ENCODE measurements at regions not wholly inside any gene's neighbourhood (a gene's known extent, or its start where the extent isn't known, plus 50 kb on each side); places are given as distances from the start of the nearest gene placed in this dataset.
A peak's percentile ranks its signal among the peaks of the same experiment; 100 is the strongest.

GRCh38 chr10:43822631-43823580 is 174.2 kb upstream of the ZNF32 start:
- peaks cover 0 to under 1% (median 0%) of the 10 kb centered on the region in 4 donors for H3K9me3 ChIP-seq
- no peaks in the 10 kb centered on the region for H3K27me3 ChIP-seq
- no peak for DNase-seq (ENCODE audit: low spot score in 2 of 2)
- TF ChIP-seq EP300 (IDR thresholded peaks at IDR 0.05): no peak
- TF ChIP-seq, protein P1, sequence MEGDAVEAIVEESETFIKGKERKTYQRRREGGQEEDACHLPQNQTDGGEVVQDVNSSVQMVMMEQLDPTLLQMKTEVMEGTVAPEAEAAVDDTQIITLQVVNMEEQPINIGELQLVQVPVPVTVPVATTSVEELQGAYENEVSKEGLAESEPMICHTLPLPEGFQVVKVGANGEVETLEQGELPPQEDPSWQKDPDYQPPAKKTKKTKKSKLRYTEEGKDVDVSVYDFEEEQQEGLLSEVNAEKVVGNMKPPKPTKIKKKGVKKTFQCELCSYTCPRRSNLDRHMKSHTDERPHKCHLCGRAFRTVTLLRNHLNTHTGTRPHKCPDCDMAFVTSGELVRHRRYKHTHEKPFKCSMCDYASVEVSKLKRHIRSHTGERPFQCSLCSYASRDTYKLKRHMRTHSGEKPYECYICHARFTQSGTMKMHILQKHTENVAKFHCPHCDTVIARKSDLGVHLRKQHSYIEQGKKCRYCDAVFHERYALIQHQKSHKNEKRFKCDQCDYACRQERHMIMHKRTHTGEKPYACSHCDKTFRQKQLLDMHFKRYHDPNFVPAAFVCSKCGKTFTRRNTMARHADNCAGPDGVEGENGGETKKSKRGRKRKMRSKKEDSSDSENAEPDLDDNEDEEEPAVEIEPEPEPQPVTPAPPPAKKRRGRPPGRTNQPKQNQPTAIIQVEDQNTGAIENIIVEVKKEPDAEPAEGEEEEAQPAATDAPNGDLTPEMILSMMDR (IDR thresholded peaks at IDR 0.05): no peak
- TF ChIP-seq POLR2A (IDR thresholded peaks at IDR 0.05): no peak
- WGBS, 2 donors: 26 to 36% methylated on average over 4 of the region's 4 CpGs
- H3K27ac ChIP-seq: peak overlapping the region in 3 of 4 donors; percentile 6 to 91 (median 89)
- peaks cover 0 to 47% (median 14%) of the 10 kb centered on the region in 4 donors for H3K4me1 ChIP-seq
- H3K4me3 ChIP-seq: no peak overlapping the region
- H3K36me3 ChIP-seq: no peaks in the 10 kb centered on the region

GRCh38 chr10:43821103-43821502 is 172.4 kb upstream of the ZNF32 start:
- Histone ChIP-seq H3K27ac (no peak overlapping the region), H3K4me3 (no peak overlapping the region), H3K36me3 (no peaks in the 10 kb centered on the region), H3K9me3 (no peaks in the 10 kb centered on the region), H3K27me3 (no peaks in the 10 kb centered on the region), H3K4me1 (peaks cover 0 to 58% (median 14%) of the 10 kb centered on the region in 4 donors)
- WGBS, 2 donors: 69 to 74% methylated on average over 2 of the region's 2 CpGs
- TF ChIP-seq, protein P1 (IDR thresholded peaks at IDR 0.05): no peak
- TF ChIP-seq POLR2A (IDR thresholded peaks at IDR 0.05): no peak
- TF ChIP-seq EP300 (IDR thresholded peaks at IDR 0.05): no peak
- no peak for DNase-seq (ENCODE audit: low spot score in 2 of 2)

DNA sequence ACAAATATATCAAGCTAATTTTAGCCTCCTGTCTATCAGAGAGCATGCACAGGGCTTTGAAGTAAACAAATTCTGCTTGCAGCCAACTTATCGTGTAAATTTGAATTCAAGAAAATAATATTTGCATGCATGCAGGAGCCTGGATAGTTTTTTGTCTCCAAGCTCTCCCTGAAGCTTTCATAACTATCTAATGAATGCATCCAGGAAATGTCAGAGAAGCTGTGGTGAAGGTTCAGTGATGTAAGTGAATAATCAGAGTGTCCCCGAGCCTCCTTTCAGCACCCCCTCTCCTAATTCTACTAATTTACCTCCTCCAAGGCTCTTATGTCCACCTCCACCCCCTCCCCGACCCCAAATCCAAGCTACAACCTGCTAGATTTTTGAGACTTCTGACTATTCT is 172.0 kb upstream of the ZNF32 start:
- TF ChIP-seq, protein P1 (IDR thresholded peaks at IDR 0.05): no peak
- DNase-seq (ENCODE audit: low spot score in 2 of 2): no peak
- H3K27ac ChIP-seq: no peak overlapping the region
- H3K4me1 ChIP-seq: peaks cover 0 to 59% (median 14%) of the 10 kb centered on the region in 4 donors
- H3K4me3 ChIP-seq: no peak overlapping the region
- no peaks in the 10 kb centered on the region for H3K36me3 ChIP-seq
- H3K9me3 ChIP-seq: no peaks in the 10 kb centered on the region
- WGBS, 2 donors: 67% methylated on average over 3 of the region's 3 CpGs
- H3K27me3 ChIP-seq: no peaks in the 10 kb centered on the region

GRCh38 chr10:43819464-43820230 is 171.0 kb upstream of the ZNF32 start:
- Histone ChIP-seq H3K27me3 (no peaks in the 10 kb centered on the region), H3K9me3 (no peaks in the 10 kb centered on the region), H3K4me3 (no peak overlapping the region), H3K4me1 (peaks cover 0 to 56% (median 10%) of the 10 kb centered on the region in 4 donors), H3K27ac (no peak overlapping the region), H3K36me3 (no peaks in the 10 kb centered on the region)
- TF ChIP-seq POLR2A (IDR thresholded peaks at IDR 0.05) (no peak), EP300 (IDR thresholded peaks at IDR 0.05) (no peak)
- TF ChIP-seq, protein P1 (IDR thresholded peaks at IDR 0.05): no peak
- 88 to 93% methylated on average over 21 to 22 of the region's 22 CpGs for WGBS, 2 donors
- no peak for DNase-seq (ENCODE audit: low spot score in 2 of 2)

GRCh38 chr10:43818687-43819086 is 170.0 kb upstream of the ZNF32 start:
- no peak for DNase-seq (ENCODE audit: low spot score in 2 of 2)
- no peaks in the 10 kb centered on the region for H3K9me3 ChIP-seq
- WGBS, 2 donors: 83 to 88% methylated on average over 4 of the region's 4 CpGs
- peaks cover 0 to 47% (median 5%) of the 10 kb centered on the region in 4 donors for H3K4me1 ChIP-seq
- H3K36me3 ChIP-seq: no peaks in the 10 kb centered on the region
- H3K27me3 ChIP-seq: no peaks in the 10 kb centered on the region
- H3K4me3 ChIP-seq: no peak overlapping the region
- no peak overlapping the region for H3K27ac ChIP-seq
- TF ChIP-seq POLR2A (IDR thresholded peaks at IDR 0.05): no peak

All from tibial nerve (tissue), 4 donors.